SK-N-SH (cell line): ENCODE measurements at regions not wholly inside any gene's neighbourhood (a gene's known extent, or its start where the extent isn't known, plus 50 kb on each side); places are given as distances from the start of the nearest gene placed in this dataset.

ENCODE experiments used
- CTCF ChIA-PET: fragments of 300-600, 350-600 bp; formaldehyde crosslinking; extraction: SDS; loops from one replicate; lab custom pipeline; 2021; lab: Yijun Ruan, JAX
- POLR2A ChIA-PET: fragments of 350-600 bp; sonication (Branson Sonifier 250); formaldehyde crosslinking; extraction: SDS; loops from one replicate; lab custom pipeline; 2020; ENCODE audit warnings: antibody characterized with exemption, inconsistent platforms; lab: Yijun Ruan, JAX
- DNase-seq: peaks from one replicate; pipeline ENCODE4 v3.0.0; 2012
- H2AFZ ChIP-seq: fragments of 200-600 bp; sonication (generic); 2 replicates; pipeline ENCODE4 v1.8.1; 2016; ENCODE audit warnings: antibody characterized with exemption, mild to moderate bottlenecking, low read depth
- H3F3A ChIP-seq: fragments of 200-600 bp; sonication (generic); replicated peaks from 2 replicates; pipeline ENCODE3; 2016; ENCODE audit warnings: antibody characterized with exemption, mild to moderate bottlenecking; ENCODE audit not compliant: insufficient read depth
- H3K27ac ChIP-seq, 2 experiments: fragments of 200-500 bp in 1 of 2; fragments of 200-600 bp in 1 of 2; sonication (Bioruptor generic) in 1 of 2; sonication (generic), shearing (Covaris generic) in 1 of 2; 2 replicates each; pipeline versions ENCODE4 v1.5.1 to v1.6.1; 2014 to 2016; ENCODE audit warnings: low read depth in 2 of 2, inconsistent platforms in 1 of 2, low read length in 1 of 2, mild to moderate bottlenecking in 1 of 2, mixed read lengths in 1 of 2
- H3K27me3 ChIP-seq: fragments of 200-600 bp; sonication (generic), shearing (Covaris generic); 2 replicates; pipeline ENCODE4 v1.6.1; 2016; ENCODE audit warnings: mixed run types; ENCODE audit not compliant: insufficient read depth
- H3K36me3 ChIP-seq, 2 experiments: fragments of 200-500 bp in 1 of 2; fragments of 200-600 bp in 1 of 2; sonication (Bioruptor generic) in 1 of 2; sonication (generic) in 1 of 2; replicated peaks in 1 of 2; 2 replicates each; pipeline versions ENCODE3 to v1.5.1; 2014 to 2016; ENCODE audit warnings: low read length in 1 of 2, mild to moderate bottlenecking in 1 of 2; ENCODE audit not compliant: insufficient read depth in 2 of 2, control insufficient read depth in 1 of 2
- H3K4me1 ChIP-seq, 2 experiments: fragments of 200-500 bp in 1 of 2; fragments of 200-600 bp in 1 of 2; sonication (Bioruptor generic) in 1 of 2; sonication (generic), shearing (Covaris generic) in 1 of 2; 2 replicates each; pipeline versions ENCODE4 v1.5.1 to v1.6.1; 2014 to 2016; ENCODE audit warnings: low read depth in 1 of 2, low read length in 1 of 2, mixed run types in 1 of 2; ENCODE audit not compliant: insufficient read depth in 2 of 2, control insufficient read depth in 1 of 2
- H3K4me2 ChIP-seq: fragments of 200-600 bp; sonication (generic), shearing (Covaris generic); 2 replicates; pipeline ENCODE4 v1.6.1; 2017; ENCODE audit warnings: mixed run types
- H3K4me3 ChIP-seq, 2 experiments: fragments of 200-500 bp in 1 of 2; fragments of 200-600 bp in 1 of 2; sonication (Bioruptor generic) in 1 of 2; sonication (generic), shearing (Covaris generic) in 1 of 2; 2 replicates each; pipeline versions ENCODE4 v1.5.1 to v1.8.1; 2014 to 2016; ENCODE audit warnings: low read depth in 2 of 2, inconsistent platforms in 1 of 2, low read length in 1 of 2, mild to moderate bottlenecking in 1 of 2, mixed read lengths in 1 of 2, moderate library complexity in 1 of 2
- H3K79me2 ChIP-seq: fragments of 200-600 bp; sonication (generic); 2 replicates; pipeline ENCODE4 v1.8.1; 2017; ENCODE audit warnings: mild to moderate bottlenecking; ENCODE audit not compliant: insufficient read depth
- H3K9ac ChIP-seq: fragments of 200-600 bp; sonication (generic); 2 replicates; pipeline ENCODE4 v1.6.1; 2017; ENCODE audit warnings: mixed run types
- H3K9me2 ChIP-seq: fragments of 200-600 bp; sonication (generic); 2 replicates; pipeline ENCODE4 v1.6.1; 2017; ENCODE audit warnings: mixed run types
- H3K9me3 ChIP-seq: fragments of 200-600 bp; sonication (generic); 2 replicates; pipeline ENCODE4 v1.6.1; 2017; ENCODE audit warnings: mixed run types, mild to moderate bottlenecking, moderate library complexity
- H4K20me1 ChIP-seq: fragments of 200-600 bp; sonication (generic); 2 replicates; pipeline ENCODE4 v1.6.1; 2017; ENCODE audit warnings: mild to moderate bottlenecking, mixed run types; ENCODE audit not compliant: insufficient read depth
- CHD2 ChIP-seq: fragments of 150-350 bp; IDR thresholded peaks from 2 replicates; pipeline ENCODE4 v1.6.1; 2018; ENCODE audit warnings: low read length; ENCODE audit not compliant: partially characterized antibody
- CTCF ChIP-seq: fragments of 200-600 bp; sonication (generic); IDR thresholded peaks from 2 replicates; pipeline ENCODE4 v1.6.1; 2017; ENCODE audit warnings: antibody characterized with exemption, mild to moderate bottlenecking, moderate library complexity
- ELF1 ChIP-seq: IDR thresholded peaks from 2 replicates; pipeline ENCODE4 v1.4.0; 2012
- FOSL2 ChIP-seq: IDR thresholded peaks from 2 replicates; pipeline ENCODE4 v1.4.0; 2012; ENCODE audit warnings: low read depth, mild to moderate bottlenecking, moderate library complexity, borderline replicate concordance
- FOXJ3 ChIP-seq: sonication (generic); formaldehyde crosslinking; IDR thresholded peaks from 2 replicates; pipeline ENCODE4 v1.5.1; 2020; ENCODE audit warnings: mild to moderate bottlenecking, missing genetic modification reagents
- FOXM1 ChIP-seq: IDR thresholded peaks from 2 replicates; pipeline ENCODE4 v1.4.0; 2012; ENCODE audit warnings: low read depth, mild to moderate bottlenecking
- GABPA ChIP-seq: IDR thresholded peaks from 2 replicates; pipeline ENCODE4 v1.4.0; 2012; ENCODE audit warnings: low read depth, mild to moderate bottlenecking
- IRF3 ChIP-seq: fragments of 150-350 bp; IDR thresholded peaks from 2 replicates; pipeline ENCODE4 v1.6.1; 2016; ENCODE audit warnings: mild to moderate bottlenecking, low read depth, low read length
- MAX ChIP-seq: IDR thresholded peaks from 2 replicates; pipeline ENCODE4 v1.4.0; 2012; ENCODE audit warnings: low read depth
- MXI1 ChIP-seq: IDR thresholded peaks from 2 replicates; pipeline ENCODE4 v1.6.1; 2012; ENCODE audit warnings: mild to moderate bottlenecking, low read depth, low read length, improper control_type of control experiment
- RAD21 ChIP-seq: IDR thresholded peaks from 2 replicates; pipeline ENCODE4 v1.6.1; 2012; ENCODE audit warnings: mild to moderate bottlenecking, low read length
- RCOR1 ChIP-seq: fragments of 150-350 bp; IDR thresholded peaks from 2 replicates; pipeline ENCODE4 v1.6.1; 2017; ENCODE audit warnings: antibody characterized with exemption, low read length
- REST ChIP-seq: IDR thresholded peaks from 2 replicates; pipeline ENCODE4 v1.6.1; 2012; ENCODE audit warnings: mild to moderate bottlenecking, low read depth, low read length, moderate library complexity
- RXRA ChIP-seq: IDR thresholded peaks from 2 replicates; pipeline ENCODE4 v1.4.0; 2012; ENCODE audit warnings: low read depth, mild to moderate bottlenecking, borderline replicate concordance
- SIN3A ChIP-seq: IDR thresholded peaks from 2 replicates; pipeline ENCODE4 v1.6.1; 2012; ENCODE audit warnings: low read depth, mild to moderate bottlenecking, low read length, moderate library complexity, borderline replicate concordance
- SMC3 ChIP-seq: IDR thresholded peaks from 2 replicates; pipeline ENCODE4 v1.6.1; 2012; ENCODE audit warnings: low read depth, low read length, improper control_type of control experiment
- TCF12 ChIP-seq: IDR thresholded peaks from 2 replicates; pipeline ENCODE4 v1.4.0; 2012
- USF1 ChIP-seq: IDR thresholded peaks from 2 replicates; pipeline ENCODE4 v1.4.0; 2012; ENCODE audit warnings: low read depth, borderline replicate concordance
- USF2 ChIP-seq: fragments of 150-350 bp; IDR thresholded peaks from 2 replicates; pipeline ENCODE4 v1.6.1; 2017; ENCODE audit warnings: antibody characterized with exemption, low read length, low read depth, borderline replicate concordance
- YY1 ChIP-seq: IDR thresholded peaks from 2 replicates; pipeline ENCODE4 v1.4.0; 2012; ENCODE audit warnings: low read depth, mild to moderate bottlenecking

- TF ChIP-seq CTCF: no peak
- TF ChIP-seq IRF3: no peak
- TF ChIP-seq FOXJ3 (CRISPR knock-in tag): no peak
- TF ChIP-seq RAD21: no peak
Measured at GRCh38 chr2:175755656-175756386, 246.2 kb downstream of the LNPK start (continued).

GRCh38 chr2:175755169-175755568 is 246.9 kb downstream of the LNPK start:
- no peak overlapping the region for H3K27ac ChIP-seq
- no peaks in the 10 kb centered on the region for H3K79me2 ChIP-seq
- H3K9ac ChIP-seq: no peak overlapping the region
- no peaks in the 10 kb centered on the region for H3K9me2 ChIP-seq
- no peaks in the 10 kb centered on the region for H3K4me1 ChIP-seq
- ChIA-PET CTCF (no interaction called here), POLR2A (no interaction called here)
- H3K36me3 ChIP-seq: no peaks in the 10 kb centered on the region
- no peaks in the 10 kb centered on the region for H3K9me3 ChIP-seq
- H3K4me3 ChIP-seq: no peak overlapping the region
- H3K27me3 ChIP-seq: no peaks in the 10 kb centered on the region
- no peak overlapping the region for H2AFZ ChIP-seq
- no peaks in the 10 kb centered on the region for H4K20me1 ChIP-seq
- DNase-seq: no peak
- H3F3A ChIP-seq: no peaks in the 10 kb centered on the region
- H3K4me2 ChIP-seq: no peak overlapping the region
- TF ChIP-seq FOSL2 (no peak), YY1 (no peak), GABPA (no peak), USF2 (no peak), MAX (no peak), MXI1 (no peak), REST (no peak), SIN3A (no peak), USF1 (no peak), TCF12 (no peak), RXRA (no peak), RCOR1 (no peak), IRF3 (no peak), FOXM1 (no peak), ELF1 (no peak), CHD2 (no peak), SMC3 (no peak)
